GM19455 (cell line): ENCODE measurements at regions not wholly inside any gene's neighbourhood (a gene's known extent, or its start where the extent isn't known, plus 50 kb on each side); places are given as distances from the start of the nearest gene placed in this dataset.
"Not testable (repeated sequence)": the region's sequence is repeated elsewhere in the genome, so short reads cannot be mapped to it uniquely, and the experiment has no call there.

Experiments used
- ATAC-seq: cut with Tn5 transposase; IDR thresholded peaks from one replicate; pipeline ENCODE4 v1.9.1; 2021; ENCODE audit not compliant: unreplicated experiment

- ATAC-seq: no peak
Observed at GRCh38 chr3:153958635-153959595, 162.3 kb upstream of the ARHGEF26 start.

GRCh38 chr3:153960458-153961074 is 160.6 kb upstream of the ARHGEF26 start:
- no peak for ATAC-seq

GRCh38 chr3:153961494-153961893 is 159.7 kb upstream of the ARHGEF26 start:
- no peak for ATAC-seq

- ATAC-seq: no peak
Observed at GRCh38 chr3:153963012-153963411, 158.2 kb upstream of the ARHGEF26 start.

GRCh38 chr3:153967260-153967659 is 153.9 kb upstream of the ARHGEF26 start:
- no peak for ATAC-seq

- peak; percentile 22 for ATAC-seq
Observed at GRCh38 chr3:153970047-153970446, 151.1 kb upstream of the ARHGEF26 start.

GRCh38 chr3:153970741-153971347 is 150.3 kb upstream of the ARHGEF26 start:
- no peak for ATAC-seq

GRCh38 chr3:153972862-153973261 is 148.3 kb upstream of the ARHGEF26 start:
- ATAC-seq: peak; percentile 49

- peak; percentile 63 for ATAC-seq
Observed at GRCh38 chr3:153973722-153974265, 147.4 kb upstream of the ARHGEF26 start.

GRCh38 chr3:153974614-153975013 is 146.6 kb upstream of the ARHGEF26 start:
- no peak for ATAC-seq

GRCh38 chr3:153976891-153977554 is 144.2 kb upstream of the ARHGEF26 start:
- ATAC-seq: no peak

GRCh38 chr3:153978006-153978405 is 143.2 kb upstream of the ARHGEF26 start:
- ATAC-seq: no peak

GRCh38 chr3:153979418-153980251 is 141.6 kb upstream of the ARHGEF26 start:
- no peak for ATAC-seq

GRCh38 chr3:153980252-153980590 is 141.0 kb upstream of the ARHGEF26 start:
- no peak for ATAC-seq

GRCh38 chr3:153997364-153997763 is 123.8 kb upstream of the ARHGEF26 start:
- ATAC-seq: not testable (repeated sequence)

GRCh38 chr3:154003649-154004048 is 117.5 kb upstream of the ARHGEF26 start:
- no peak for ATAC-seq

GRCh38 chr3:154011036-154011435 is 110.2 kb upstream of the ARHGEF26 start:
- no peak for ATAC-seq

- no peak for ATAC-seq
Observed at GRCh38 chr3:154013736-154014135, 107.5 kb upstream of the ARHGEF26 start.

GRCh38 chr3:154015307-154015706 is 105.9 kb upstream of the ARHGEF26 start:
- no peak for ATAC-seq

GRCh38 chr3:154018100-154018696 is 103.0 kb upstream of the ARHGEF26 start:
- ATAC-seq: peak; percentile 75
